ENCODE measurements at regions not wholly inside any gene's neighbourhood (a gene's known extent, or its start where the extent isn't known, plus 50 kb on each side); places are given as distances from the start of the nearest gene placed in this dataset.

DNA sequence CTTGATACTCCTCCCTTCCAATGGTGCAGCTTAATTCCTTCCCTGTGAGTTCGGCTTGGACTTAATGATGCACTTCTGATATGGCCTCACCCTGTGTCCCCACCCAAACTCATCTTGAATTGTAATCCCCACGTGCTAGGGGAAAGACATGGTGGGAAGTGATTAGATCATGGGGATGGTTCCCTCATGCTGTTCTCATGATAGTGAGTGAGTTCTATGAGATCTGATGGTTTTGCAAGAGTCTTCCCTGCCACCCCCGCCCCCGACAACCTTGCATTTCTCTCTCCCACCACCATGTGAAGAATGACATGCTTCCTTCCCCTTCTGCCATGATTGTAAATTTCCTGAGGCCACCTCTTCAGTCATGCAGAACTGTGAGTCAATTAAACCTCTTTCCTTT is 50.3 kb upstream of the HLA-G start:
- DNase-seq (ENCODE audit: low read depth), result peak; percentile 39
